PFSK-1 (cell line): ENCODE measurements at regions not wholly inside any gene's neighbourhood (a gene's known extent, or its start where the extent isn't known, plus 50 kb on each side); places are given as distances from the start of the nearest gene placed in this dataset.

ENCODE experiments used
- FOXP2 ChIP-seq: optimal IDR thresholded peaks from 2 replicates; pipeline ENCODE3; 2011; ENCODE audit warnings: borderline replicate concordance, control low read depth, inconsistent platforms; ENCODE audit not compliant: insufficient read depth; ENCODE audit errors: extremely low read length, extremely low read depth
- POLR2AphosphoS5 ChIP-seq: IDR thresholded peaks from 2 replicates; pipeline ENCODE4 v1.6.1; 2012; ENCODE audit warnings: low read depth, mild to moderate bottlenecking, control low read depth, low read length, moderate library complexity
- SIN3A ChIP-seq: IDR thresholded peaks from 2 replicates; pipeline ENCODE4 v1.6.1; 2012; ENCODE audit warnings: mild to moderate bottlenecking, low read length, moderate library complexity, borderline replicate concordance; ENCODE audit not compliant: insufficient read depth
- TAF1 ChIP-seq: IDR thresholded peaks from 2 replicates; pipeline ENCODE4 v1.6.1; 2012; ENCODE audit warnings: low read length, control low read depth, borderline replicate concordance; ENCODE audit not compliant: insufficient read depth
- TF ChIP-seq, protein P1 (sequence below), 2 experiments: IDR thresholded peaks; 2 replicates each; pipeline versions ENCODE4 v1.6.1 to v1.8.0; 2011 to 2012; ENCODE audit warnings: low read depth in 2 of 2, low read length in 2 of 2, control low read depth in 1 of 2, inconsistent platforms in 1 of 2, mild to moderate bottlenecking in 1 of 2, moderate library complexity in 1 of 2; ENCODE audit not compliant: insufficient read depth in 1 of 2

DNA sequence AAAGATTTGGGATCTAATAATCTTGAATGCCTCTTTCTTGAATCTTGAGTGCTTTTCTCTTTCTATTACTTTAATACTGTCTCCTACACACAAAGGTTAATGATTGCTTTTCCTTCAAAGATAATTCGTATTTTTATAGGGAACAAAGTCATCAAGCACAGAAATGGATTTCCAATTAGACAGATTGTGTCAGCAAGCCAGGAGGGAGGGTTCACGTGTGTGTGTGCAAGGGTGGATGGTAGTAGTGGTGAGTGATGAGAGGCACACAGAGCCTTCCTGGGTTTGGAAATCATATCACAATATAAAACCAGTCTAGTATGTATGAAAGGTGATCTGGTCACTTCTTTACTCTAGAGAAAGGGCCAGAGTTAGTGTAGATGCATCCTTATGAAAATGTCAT, 51.2 kb upstream of the NEDD9 start:
- TF ChIP-seq POLR2AphosphoS5: no peak
- TF ChIP-seq SIN3A: no peak
- TF ChIP-seq, protein P1, sequence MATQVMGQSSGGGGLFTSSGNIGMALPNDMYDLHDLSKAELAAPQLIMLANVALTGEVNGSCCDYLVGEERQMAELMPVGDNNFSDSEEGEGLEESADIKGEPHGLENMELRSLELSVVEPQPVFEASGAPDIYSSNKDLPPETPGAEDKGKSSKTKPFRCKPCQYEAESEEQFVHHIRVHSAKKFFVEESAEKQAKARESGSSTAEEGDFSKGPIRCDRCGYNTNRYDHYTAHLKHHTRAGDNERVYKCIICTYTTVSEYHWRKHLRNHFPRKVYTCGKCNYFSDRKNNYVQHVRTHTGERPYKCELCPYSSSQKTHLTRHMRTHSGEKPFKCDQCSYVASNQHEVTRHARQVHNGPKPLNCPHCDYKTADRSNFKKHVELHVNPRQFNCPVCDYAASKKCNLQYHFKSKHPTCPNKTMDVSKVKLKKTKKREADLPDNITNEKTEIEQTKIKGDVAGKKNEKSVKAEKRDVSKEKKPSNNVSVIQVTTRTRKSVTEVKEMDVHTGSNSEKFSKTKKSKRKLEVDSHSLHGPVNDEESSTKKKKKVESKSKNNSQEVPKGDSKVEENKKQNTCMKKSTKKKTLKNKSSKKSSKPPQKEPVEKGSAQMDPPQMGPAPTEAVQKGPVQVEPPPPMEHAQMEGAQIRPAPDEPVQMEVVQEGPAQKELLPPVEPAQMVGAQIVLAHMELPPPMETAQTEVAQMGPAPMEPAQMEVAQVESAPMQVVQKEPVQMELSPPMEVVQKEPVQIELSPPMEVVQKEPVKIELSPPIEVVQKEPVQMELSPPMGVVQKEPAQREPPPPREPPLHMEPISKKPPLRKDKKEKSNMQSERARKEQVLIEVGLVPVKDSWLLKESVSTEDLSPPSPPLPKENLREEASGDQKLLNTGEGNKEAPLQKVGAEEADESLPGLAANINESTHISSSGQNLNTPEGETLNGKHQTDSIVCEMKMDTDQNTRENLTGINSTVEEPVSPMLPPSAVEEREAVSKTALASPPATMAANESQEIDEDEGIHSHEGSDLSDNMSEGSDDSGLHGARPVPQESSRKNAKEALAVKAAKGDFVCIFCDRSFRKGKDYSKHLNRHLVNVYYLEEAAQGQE (IDR thresholded peaks at IDR 0.05; ENCODE audit: insufficient read depth in 1 of 2, low read depth in 2 of 2, low read length in 2 of 2): no peak
- TF ChIP-seq FOXP2: no peak
- no peak for TF ChIP-seq TAF1

DNA sequence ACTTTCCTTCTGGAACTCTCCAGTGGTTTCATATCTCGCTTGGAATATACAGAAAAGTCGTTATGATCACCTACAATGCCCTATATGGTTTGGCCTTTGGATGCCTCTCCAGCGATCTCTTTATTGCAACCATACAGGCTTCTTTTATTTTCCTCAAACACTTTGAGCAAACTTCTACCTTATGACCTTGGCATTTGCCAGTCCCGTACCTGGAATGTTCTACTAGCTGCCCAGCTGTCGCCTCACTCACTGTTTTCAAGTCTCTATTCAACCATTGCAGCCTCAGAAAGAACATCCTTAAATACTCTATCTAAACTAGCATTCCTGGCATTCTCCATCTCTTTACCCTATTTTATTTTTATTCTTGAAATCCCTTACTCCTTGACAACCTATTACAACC, 50.4 kb upstream of the NEDD9 start:
- TF ChIP-seq TAF1 (no peak), SIN3A (no peak), POLR2AphosphoS5 (no peak), FOXP2 (no peak)
- TF ChIP-seq, protein P1 (IDR thresholded peaks at IDR 0.05; ENCODE audit: insufficient read depth in 1 of 2, low read depth in 2 of 2, low read length in 2 of 2): no peak
